ENCODE measurements at regions not wholly inside any gene's neighbourhood (a gene's known extent, or its start where the extent isn't known, plus 50 kb on each side); places are given as distances from the start of the nearest gene placed in this dataset.

DNA sequence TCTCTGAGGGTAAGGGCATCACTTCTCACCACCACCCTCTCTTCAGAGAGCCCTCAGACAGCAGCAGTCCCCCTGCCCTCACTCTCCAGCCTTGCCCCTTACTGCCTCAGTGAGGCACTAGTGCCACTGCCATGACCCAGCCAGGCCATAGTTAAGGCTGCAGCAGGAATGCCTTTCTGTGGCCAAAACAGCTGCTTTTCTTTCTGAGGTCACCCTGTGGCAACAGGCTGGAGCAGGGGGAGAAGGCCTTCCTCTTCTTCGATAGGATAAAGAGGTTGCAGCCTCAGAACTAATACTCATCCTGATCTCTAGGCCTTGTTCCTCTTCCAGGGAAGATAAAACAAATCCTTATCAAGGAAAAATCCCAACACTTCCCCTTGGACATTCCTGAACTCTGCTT, 56.8 kb upstream of the ECI2 start:
- TF ChIP-seq NFRKB (IDR thresholded peaks at IDR 0.05): no peak
- TF ChIP-seq SP1 (IDR thresholded peaks at IDR 0.05): no peak
- no peak for TF ChIP-seq BHLHE40 (IDR thresholded peaks at IDR 0.05; ENCODE audit: borderline replicate concordance)
- TF ChIP-seq SUZ12 (IDR thresholded peaks at IDR 0.05): no peak
- TF ChIP-seq LEF1 (IDR thresholded peaks at IDR 0.05; ENCODE audit: borderline replicate concordance): no peak
- TF ChIP-seq, protein P1, sequence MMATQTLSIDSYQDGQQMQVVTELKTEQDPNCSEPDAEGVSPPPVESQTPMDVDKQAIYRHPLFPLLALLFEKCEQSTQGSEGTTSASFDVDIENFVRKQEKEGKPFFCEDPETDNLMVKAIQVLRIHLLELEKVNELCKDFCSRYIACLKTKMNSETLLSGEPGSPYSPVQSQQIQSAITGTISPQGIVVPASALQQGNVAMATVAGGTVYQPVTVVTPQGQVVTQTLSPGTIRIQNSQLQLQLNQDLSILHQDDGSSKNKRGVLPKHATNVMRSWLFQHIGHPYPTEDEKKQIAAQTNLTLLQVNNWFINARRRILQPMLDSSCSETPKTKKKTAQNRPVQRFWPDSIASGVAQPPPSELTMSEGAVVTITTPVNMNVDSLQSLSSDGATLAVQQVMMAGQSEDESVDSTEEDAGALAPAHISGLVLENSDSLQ (IDR thresholded peaks at IDR 0.05): no peak
- TF ChIP-seq FOXM1 (IDR thresholded peaks at IDR 0.05; ENCODE audit: borderline replicate concordance): no peak
- no peak for TF ChIP-seq FOXA1 (IDR thresholded peaks at IDR 0.05)
- no peak for TF ChIP-seq TARDBP (IDR thresholded peaks at IDR 0.05)
- TF ChIP-seq ELF4 (IDR thresholded peaks at IDR 0.05): no peak
- TF ChIP-seq ARNT (IDR thresholded peaks at IDR 0.05): no peak
- TF ChIP-seq L3MBTL2 (conservative IDR thresholded peaks at IDR 0.05): no peak
- no peak for TF ChIP-seq HDGF (IDR thresholded peaks at IDR 0.05; ENCODE audit: borderline replicate concordance)
- no peak for TF ChIP-seq ZNF384 (IDR thresholded peaks at IDR 0.05)

Data from HEK293T (cell line).